ENCODE measurements at regions not wholly inside any gene's neighbourhood (a gene's known extent, or its start where the extent isn't known, plus 50 kb on each side); places are given as distances from the start of the nearest gene placed in this dataset.

- intact Hi-C loops (cut with DNase I; ENCODE audit: low total_unique reads) = no loop called here
- no peak overlapping the region for H3K4me3 ChIP-seq
- no peak for DNase-seq
- no peak overlapping the region for H3K27ac ChIP-seq
- H3K9me3 ChIP-seq = no peaks in the 10 kb centered on the region
- no peak for TF ChIP-seq POLR2A (IDR thresholded peaks at IDR 0.05)
- no peak for TF ChIP-seq POLR2AphosphoS5 (IDR thresholded peaks at IDR 0.05)
- no peak for TF ChIP-seq CTCF (IDR thresholded peaks at IDR 0.05 in 8 of 11, conservative IDR thresholded peaks at IDR 0.05 in 3 of 11)
- no peaks in the 10 kb centered on the region for H3K27me3 ChIP-seq (replicated peaks in 1 of 7)
- H3K36me3 ChIP-seq = no peaks in the 10 kb centered on the region
- H3K4me1 ChIP-seq = peaks cover 0 to 6% (median 0%) of the 10 kb centered on the region in 6 donors
Observed at GRCh38 chr1:219781491-219781890, 146.9 kb downstream of the SLC30A10 start.

GRCh38 chr1:219778793-219779369 lies 149.5 kb downstream of the SLC30A10 start:
- no peak for TF ChIP-seq POLR2A (IDR thresholded peaks at IDR 0.05)
- TF ChIP-seq CTCF (IDR thresholded peaks at IDR 0.05 in 8 of 11, conservative IDR thresholded peaks at IDR 0.05 in 3 of 11) = no peak
- TF ChIP-seq POLR2AphosphoS5 (IDR thresholded peaks at IDR 0.05) = no peak
- 90 to 94% (median 91%) methylated on average over 4 of the region's 4 CpGs for WGBS, 5 donors
- Histone ChIP-seq H3K27ac (no peak overlapping the region), H3K4me1 (no peaks in the 10 kb centered on the region), H3K36me3 (no peaks in the 10 kb centered on the region), H3K4me3 (no peak overlapping the region), H3K27me3 (replicated peaks in 1 of 7) (no peaks in the 10 kb centered on the region), H3K9me3 (no peaks in the 10 kb centered on the region)
- DNase-seq = no peak
- intact Hi-C loops (cut with DNase I; ENCODE audit: low total_unique reads) = no loop called here

GRCh38 chr1:219778110-219778509 lies 150.2 kb downstream of the SLC30A10 start:
- Histone ChIP-seq H3K27me3 (replicated peaks in 1 of 7) (no peaks in the 10 kb centered on the region), H3K9me3 (no peaks in the 10 kb centered on the region), H3K36me3 (no peaks in the 10 kb centered on the region), H3K4me3 (no peak overlapping the region), H3K4me1 (no peaks in the 10 kb centered on the region), H3K27ac (no peak overlapping the region)
- WGBS, 5 donors = 79 to 93% (median 87%) methylated on average over 3 of the region's 3 CpGs
- intact Hi-C loops (cut with DNase I; ENCODE audit: low total_unique reads) = no loop called here
- TF ChIP-seq POLR2AphosphoS5 (IDR thresholded peaks at IDR 0.05) (no peak), POLR2A (IDR thresholded peaks at IDR 0.05) (no peak), CTCF (IDR thresholded peaks at IDR 0.05 in 8 of 11, conservative IDR thresholded peaks at IDR 0.05 in 3 of 11) (no peak)
- DNase-seq = no peak

- H3K27me3 ChIP-seq (replicated peaks in 1 of 7) = no peaks in the 10 kb centered on the region
- intact Hi-C loops (cut with DNase I; ENCODE audit: low total_unique reads) = no loop called here
- H3K36me3 ChIP-seq = no peaks in the 10 kb centered on the region
- no peaks in the 10 kb centered on the region for H3K4me1 ChIP-seq
- DNase-seq = no peak
- 85 to 96% (median 95%) methylated on average over 2 of the region's 2 CpGs for WGBS, 5 donors
- TF ChIP-seq POLR2A (IDR thresholded peaks at IDR 0.05) (no peak), CTCF (IDR thresholded peaks at IDR 0.05 in 8 of 11, conservative IDR thresholded peaks at IDR 0.05 in 3 of 11) (no peak), POLR2AphosphoS5 (IDR thresholded peaks at IDR 0.05) (no peak)
- H3K4me3 ChIP-seq = no peak overlapping the region
- H3K9me3 ChIP-seq = peaks cover 0 to 5% (median 2%) of the 10 kb centered on the region in 8 donors
- no peak overlapping the region for H3K27ac ChIP-seq
Observed at GRCh38 chr1:219774386-219774785, 154.0 kb downstream of the SLC30A10 start.
